HepG2 (cell line): ENCODE measurements at regions not wholly inside any gene's neighbourhood (a gene's known extent, or its start where the extent isn't known, plus 50 kb on each side); places are given as distances from the start of the nearest gene placed in this dataset.

Source experiments
- ATAC-seq: fragments of 200-7000 bp; cut with Tn5 transposase; 3 replicates; pipeline ENCODE4 v1.9.1; 2020; ENCODE audit warnings: mild to moderate bottlenecking, moderate library complexity
- BruUV-seq: library from RNA; stranded (reverse); fragments of 400-500 nt; replicated peaks from 2 replicates; lab custom pipeline; 2021; lab: Mats Ljungman, UMichigan
- CTCF ChIA-PET: fragments of 300-600 bp; formaldehyde crosslinking; extraction: SDS; loops from one replicate; lab custom pipeline; 2021; ENCODE audit warnings: low total read pairs, inconsistent platforms, low intra/inter-chr PET ratio; lab: Yijun Ruan, JAX
- POLR2A ChIA-PET: fragments of 350-600 bp; sonication (Branson Sonifier 250); formaldehyde crosslinking; loops from one replicate; lab custom pipeline; 2020; ENCODE audit warnings: antibody characterized with exemption, inconsistent platforms; lab: Yijun Ruan, JAX
- DNase-seq: peaks from one replicate; pipeline ENCODE4 v3.0.0-alpha.2; 2015; ENCODE audit warnings: low spot score
- FAIRE-seq: peaks from 3 replicates; lab custom pipeline; 2011; peaks lifted over from hg19 to GRCh38; lab: Jason Lieb, UNC
- H2AFZ ChIP-seq: one replicate; pipeline ENCODE4 v1.6.1; 2011; ENCODE audit warnings: low read length, inconsistent platforms
- H3K27ac ChIP-seq: fragments of 300-600 bp; 3 replicates; pipeline ENCODE4 v1.8.0; 2011; ENCODE audit warnings: mixed run types, mild to moderate bottlenecking, mixed read lengths, low read length, inconsistent platforms; ENCODE audit not compliant: insufficient read depth; ENCODE audit errors: extremely low read length
- H3K27me3 ChIP-seq, 2 experiments: fragments of 200-600 bp in 1 of 2; 2 replicates in 1 of 2; 3 replicates in 1 of 2; pipeline versions ENCODE4 v1.6.0 to v1.8.0; 2011; ENCODE audit warnings: low read length in 2 of 2, mild to moderate bottlenecking in 2 of 2, moderate library complexity in 2 of 2, inconsistent platforms in 1 of 2; ENCODE audit not compliant: insufficient read depth in 2 of 2, control insufficient read depth in 1 of 2
- H3K36me3 ChIP-seq, 2 experiments: fragments of 200-600 bp in 1 of 2; replicated peaks in 1 of 2; 2 replicates in 1 of 2; 3 replicates in 1 of 2; pipeline versions ENCODE4 v1.5.1 to v1.8.0; 2011; ENCODE audit warnings: low read length in 2 of 2, inconsistent platforms in 1 of 2; ENCODE audit not compliant: insufficient read depth in 2 of 2, control insufficient read depth in 1 of 2
- H3K4me1 ChIP-seq: 2 replicates; pipeline ENCODE4 v1.5.1; 2012; ENCODE audit warnings: low read length, inconsistent platforms; ENCODE audit not compliant: insufficient read depth
- H3K4me2 ChIP-seq: 2 replicates; pipeline ENCODE4 v1.6.0; 2011; ENCODE audit warnings: low read depth, low read length, inconsistent platforms
- H3K4me3 ChIP-seq, 3 experiments: fragments of 200-600 bp in 1 of 3; sonication (generic), shearing (Covaris generic) in 1 of 3; replicated peaks in 1 of 3; 2 replicates each; pipeline ENCODE4 v1.5.1; 2011 to 2016; ENCODE audit warnings: low read length in 3 of 3, inconsistent platforms in 2 of 3, low read depth in 2 of 3, mild to moderate bottlenecking in 2 of 3, control low read depth in 1 of 3, mixed read lengths in 1 of 3; ENCODE audit not compliant: insufficient read depth in 1 of 3
- H3K79me2 ChIP-seq: one replicate; pipeline ENCODE4 v1.6.1; 2011; ENCODE audit warnings: low read length, inconsistent platforms; ENCODE audit not compliant: insufficient read depth
- H3K9ac ChIP-seq: 2 replicates; pipeline ENCODE4 v1.6.0; 2011; ENCODE audit warnings: mild to moderate bottlenecking, low read depth, low read length, inconsistent platforms; ENCODE audit not compliant: insufficient read depth
- H3K9me3 ChIP-seq: 2 replicates; pipeline ENCODE4 v1.5.1; 2012; ENCODE audit warnings: mild to moderate bottlenecking, low read length
- H4K20me1 ChIP-seq: 2 replicates; pipeline ENCODE4 v1.6.0; 2011; ENCODE audit warnings: inconsistent platforms, mild to moderate bottlenecking, low read length, moderate library complexity; ENCODE audit not compliant: insufficient read depth
- CAMTA2 ChIP-seq: sonication (generic); formaldehyde crosslinking; IDR thresholded peaks from 2 replicates; pipeline ENCODE4 v1.4.0; 2020; ENCODE audit warnings: mild to moderate bottlenecking, missing genetic modification reagents, borderline replicate concordance
- EED ChIP-seq: sonication (generic); formaldehyde crosslinking; IDR thresholded peaks from 2 replicates; pipeline ENCODE4 v1.5.0; 2020; ENCODE audit warnings: mild to moderate bottlenecking, missing genetic modification reagents
- HMG20A ChIP-seq: IDR thresholded peaks from 2 replicates; pipeline ENCODE4 v1.6.1; 2016; ENCODE audit warnings: borderline replicate concordance
- HNRNPH1 ChIP-seq: fragments of 200-400 bp; formaldehyde crosslinking; optimal IDR thresholded peaks from 2 replicates; pipeline ENCODE3; 2017; ENCODE audit warnings: mild to moderate bottlenecking, low read depth, low read length
- KAT7 ChIP-seq: IDR thresholded peaks from 2 replicates; pipeline ENCODE4 v1.6.1; 2018; ENCODE audit warnings: borderline replicate concordance, missing compliant biosample characterization
- MYC ChIP-seq: sonication (generic); formaldehyde crosslinking; IDR thresholded peaks from 2 replicates; pipeline ENCODE4 v1.9.0; 2021; ENCODE audit warnings: missing genetic modification reagents, borderline replicate concordance
- SIN3A ChIP-seq: IDR thresholded peaks from 2 replicates; pipeline ENCODE4 v1.6.1; 2011; ENCODE audit warnings: low read depth, mild to moderate bottlenecking, control low read depth, low read length, borderline replicate concordance
- ZFP36L2 ChIP-seq: sonication (generic); formaldehyde crosslinking; IDR thresholded peaks from 2 replicates; pipeline ENCODE4 v1.4.0; 2020; ENCODE audit warnings: missing genetic modification reagents
- ZKSCAN5 ChIP-seq: sonication (generic); formaldehyde crosslinking; IDR thresholded peaks from 2 replicates; pipeline ENCODE4 v1.5.1; 2020; ENCODE audit warnings: mild to moderate bottlenecking, missing genetic modification reagents
- ZNF17 ChIP-seq: sonication (generic); formaldehyde crosslinking; IDR thresholded peaks from 2 replicates; pipeline ENCODE4 v1.5.0; 2020; ENCODE audit warnings: mild to moderate bottlenecking, missing genetic modification reagents
- ZNF597 ChIP-seq: sonication (generic); formaldehyde crosslinking; IDR thresholded peaks from 2 replicates; pipeline ENCODE4 v1.5.0; 2020; ENCODE audit warnings: missing genetic modification reagents
- ZNF652 ChIP-seq: IDR thresholded peaks from 2 replicates; pipeline ENCODE4 v1.6.1; 2016; ENCODE audit warnings: low read depth, borderline replicate concordance
- ZZZ3 ChIP-seq: sonication (generic); formaldehyde crosslinking; IDR thresholded peaks from 2 replicates; pipeline ENCODE4 v1.4.0; 2020; ENCODE audit warnings: missing genetic modification reagents, mild to moderate bottlenecking, borderline replicate concordance
- WGBS: methylation state at CpG from one replicate; pipeline ENCODE4 v1.1.6; 2017; ENCODE audit warnings: low lambda C conversion rate; 5-methylcytosine and 5-hydroxymethylcytosine counted together
- in situ Hi-C: cut with HindIII; loops from 2 replicates; pipeline ENCODE4 v1.10.0; 2017; ENCODE audit warnings: low pct_unique_long_range_greater_than_20kb; ENCODE audit not compliant: extremely low pct_ligation_motif_present
- intact Hi-C: fragments of 100-400 bp; cut with micrococcal nuclease; formaldehyde crosslinking; loops from one replicate; pipeline ENCODE4 v1.10.0; 2022; ENCODE audit not compliant: unreplicated experiment
- TF ChIP-seq, protein P1 (sequence below): sonication (generic); formaldehyde crosslinking; IDR thresholded peaks from 2 replicates; pipeline ENCODE4 v1.4.0; 2020; ENCODE audit warnings: missing genetic modification reagents

DNA sequence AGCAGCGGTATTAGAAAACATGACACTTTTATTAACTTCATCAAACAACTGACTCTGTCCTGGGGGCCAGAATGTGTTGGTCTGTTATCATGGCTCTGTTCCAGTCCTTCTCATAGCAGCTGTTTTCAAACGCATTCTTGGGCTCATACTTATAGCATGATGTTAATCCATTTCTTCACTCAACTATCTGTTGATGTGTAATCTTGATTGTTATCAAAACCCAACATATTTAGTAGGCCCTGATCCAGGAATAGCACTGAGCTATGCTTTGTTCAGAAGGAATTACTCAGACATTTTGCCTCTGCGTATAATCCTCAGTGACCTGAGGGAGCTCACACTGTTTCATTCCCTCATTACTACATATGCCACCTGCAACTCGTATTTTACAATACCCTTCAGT is 315.9 kb downstream of the BMP4 start:
- Histone ChIP-seq H3K27ac (no peak overlapping the region), H4K20me1 (no peaks in the 10 kb centered on the region), H3K36me3 (no peaks in the 10 kb centered on the region), H3K27me3 (peaks cover 0 to 2% of the 10 kb centered on the region in 2 experiments; a peak in 2 of 5 replicates), H3K9me3 (no peaks in the 10 kb centered on the region), H3K4me2 (no peak overlapping the region), H3K79me2 (no peaks in the 10 kb centered on the region)
- DNase-seq = no peak
- in situ Hi-C loops (no loop called here), intact Hi-C loops (no loop called here)
- POLR2A ChIA-PET = interaction anchor here (1.1 kb wide), 1 partner anchor 27 kb away, joined by 3 read pairs; no protein-coding TSS in a partner anchor
- WGBS = 46% methylated on average over 4 of the region's 4 CpGs
- BruUV-seq = no TSS peak
- ATAC-seq = no peak
- TF ChIP-seq ZZZ3 (CRISPR knock-in tag) = no peak
- TF ChIP-seq HMG20A (CRISPR knock-in tag) = no peak
- TF ChIP-seq MYC (CRISPR knock-in tag) = no peak
- TF ChIP-seq ZNF597 (CRISPR knock-in tag) = no peak
- no peak for TF ChIP-seq ZNF652 (CRISPR knock-in tag)
- TF ChIP-seq ZKSCAN5 (CRISPR knock-in tag) = no peak
- no peak for TF ChIP-seq HNRNPH1
- no peak for TF ChIP-seq EED
- TF ChIP-seq KAT7 (CRISPR knock-in tag) = no peak
- TF ChIP-seq, all 625 proteins: peak for 0
- H2AFZ ChIP-seq = no peak overlapping the region
- FAIRE-seq = no peak
- no peak overlapping the region for H3K4me3 ChIP-seq
- H3K9ac ChIP-seq = no peak overlapping the region
- CTCF ChIA-PET = no interaction called here
- peaks cover 6% of the 10 kb centered on the region; the same call in 1 of the 2 replicates for H3K4me1 ChIP-seq

DNA sequence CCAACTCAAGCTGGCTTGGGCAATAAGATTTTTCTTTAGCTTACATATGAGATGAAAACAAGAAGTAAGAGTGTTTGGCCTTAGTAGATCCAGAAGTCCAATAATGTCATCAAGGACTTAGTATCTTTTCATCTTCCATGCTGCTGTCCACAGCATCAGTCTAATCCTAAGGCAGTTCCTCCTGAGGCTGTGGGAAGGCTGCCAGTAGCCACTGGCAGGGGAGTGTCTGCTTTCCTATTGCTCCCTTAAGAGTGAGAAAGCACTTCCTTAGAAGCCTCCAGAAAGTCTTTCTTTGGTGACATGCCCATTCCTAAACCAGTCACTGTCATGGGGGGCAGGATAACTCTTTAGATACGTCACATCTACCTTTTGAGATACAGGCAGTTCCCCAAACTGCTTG is 317.7 kb downstream of the BMP4 start:
- no peak for FAIRE-seq
- ChIA-PET CTCF (no interaction called here), POLR2A (no interaction called here)
- Histone ChIP-seq H3K9ac (no peak overlapping the region), H3K36me3 (no peaks in the 10 kb centered on the region), H3K4me3 (no peak overlapping the region), H3K4me1 (peaks cover 6% of the 10 kb centered on the region; the same call in 1 of the 2 replicates), H3K27ac (no peak overlapping the region), H3K79me2 (no peaks in the 10 kb centered on the region), H3K27me3 (peaks cover 0 to 2% of the 10 kb centered on the region in 2 experiments; a peak in 2 of 5 replicates), H2AFZ (no peak overlapping the region), H3K9me3 (no peaks in the 10 kb centered on the region), H3K4me2 (no peak overlapping the region), H4K20me1 (no peaks in the 10 kb centered on the region)
- BruUV-seq = no TSS peak
- ATAC-seq = no peak
- in situ Hi-C loops = no loop called here
- intact Hi-C loops = no loop called here
- 91% methylated on average over 1 of the region's 1 CpG for WGBS
- no peak for DNase-seq
- TF ChIP-seq CAMTA2 (CRISPR knock-in tag) (no peak), SIN3A (no peak), ZFP36L2 (no peak), ZNF17 (no peak)
- TF ChIP-seq, protein P1, sequence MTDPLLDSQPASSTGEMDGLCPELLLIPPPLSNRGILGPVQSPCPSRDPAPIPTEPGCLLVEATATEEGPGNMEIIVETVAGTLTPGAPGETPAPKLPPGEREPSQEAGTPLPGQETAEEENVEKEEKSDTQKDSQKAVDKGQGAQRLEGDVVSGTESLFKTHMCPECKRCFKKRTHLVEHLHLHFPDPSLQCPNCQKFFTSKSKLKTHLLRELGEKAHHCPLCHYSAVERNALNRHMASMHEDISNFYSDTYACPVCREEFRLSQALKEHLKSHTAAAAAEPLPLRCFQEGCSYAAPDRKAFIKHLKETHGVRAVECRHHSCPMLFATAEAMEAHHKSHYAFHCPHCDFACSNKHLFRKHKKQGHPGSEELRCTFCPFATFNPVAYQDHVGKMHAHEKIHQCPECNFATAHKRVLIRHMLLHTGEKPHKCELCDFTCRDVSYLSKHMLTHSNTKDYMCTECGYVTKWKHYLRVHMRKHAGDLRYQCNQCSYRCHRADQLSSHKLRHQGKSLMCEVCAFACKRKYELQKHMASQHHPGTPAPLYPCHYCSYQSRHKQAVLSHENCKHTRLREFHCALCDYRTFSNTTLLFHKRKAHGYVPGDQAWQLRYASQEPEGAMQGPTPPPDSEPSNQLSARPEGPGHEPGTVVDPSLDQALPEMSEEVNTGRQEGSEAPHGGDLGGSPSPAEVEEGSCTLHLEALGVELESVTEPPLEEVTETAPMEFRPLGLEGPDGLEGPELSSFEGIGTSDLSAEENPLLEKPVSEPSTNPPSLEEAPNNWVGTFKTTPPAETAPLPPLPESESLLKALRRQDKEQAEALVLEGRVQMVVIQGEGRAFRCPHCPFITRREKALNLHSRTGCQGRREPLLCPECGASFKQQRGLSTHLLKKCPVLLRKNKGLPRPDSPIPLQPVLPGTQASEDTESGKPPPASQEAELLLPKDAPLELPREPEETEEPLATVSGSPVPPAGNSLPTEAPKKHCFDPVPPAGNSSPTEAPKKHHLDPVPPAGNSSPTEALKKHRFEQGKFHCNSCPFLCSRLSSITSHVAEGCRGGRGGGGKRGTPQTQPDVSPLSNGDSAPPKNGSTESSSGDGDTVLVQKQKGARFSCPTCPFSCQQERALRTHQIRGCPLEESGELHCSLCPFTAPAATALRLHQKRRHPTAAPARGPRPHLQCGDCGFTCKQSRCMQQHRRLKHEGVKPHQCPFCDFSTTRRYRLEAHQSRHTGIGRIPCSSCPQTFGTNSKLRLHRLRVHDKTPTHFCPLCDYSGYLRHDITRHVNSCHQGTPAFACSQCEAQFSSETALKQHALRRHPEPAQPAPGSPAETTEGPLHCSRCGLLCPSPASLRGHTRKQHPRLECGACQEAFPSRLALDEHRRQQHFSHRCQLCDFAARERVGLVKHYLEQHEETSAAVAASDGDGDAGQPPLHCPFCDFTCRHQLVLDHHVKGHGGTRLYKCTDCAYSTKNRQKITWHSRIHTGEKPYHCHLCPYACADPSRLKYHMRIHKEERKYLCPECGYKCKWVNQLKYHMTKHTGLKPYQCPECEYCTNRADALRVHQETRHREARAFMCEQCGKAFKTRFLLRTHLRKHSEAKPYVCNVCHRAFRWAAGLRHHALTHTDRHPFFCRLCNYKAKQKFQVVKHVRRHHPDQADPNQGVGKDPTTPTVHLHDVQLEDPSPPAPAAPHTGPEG (CRISPR knock-in tag) = no peak
